Trophoblast cell (in vitro differentiated cells and primary cell): ENCODE measurements at regions not wholly inside any gene's neighbourhood (a gene's known extent, or its start where the extent isn't known, plus 50 kb on each side); places are given as distances from the start of the nearest gene placed in this dataset.

Experiments used
- DNase-seq, 2 donors: peaks; one replicate each; pipeline ENCODE4 v3.0.0-alpha.2; 2016
- H2AFZ ChIP-seq: 2 replicates; pipeline ENCODE4 v1.6.1; 2013; ENCODE audit warnings: low read length, moderate library complexity, mild to moderate bottlenecking; ENCODE audit not compliant: insufficient read depth, poor library complexity
- H2AK5ac ChIP-seq: 2 replicates; pipeline ENCODE4 v1.6.1; 2013; ENCODE audit warnings: mild to moderate bottlenecking, low read length
- H2BK120ac ChIP-seq: 2 replicates; pipeline ENCODE4 v1.6.1; 2013; ENCODE audit warnings: low read length, mild to moderate bottlenecking, moderate library complexity; ENCODE audit not compliant: insufficient read depth, poor library complexity
- H2BK12ac ChIP-seq: 2 replicates; pipeline ENCODE4 v1.6.1; 2013; ENCODE audit warnings: mild to moderate bottlenecking, low read length, moderate library complexity
- H2BK5ac ChIP-seq: 2 replicates; pipeline ENCODE4 v1.6.1; 2013; ENCODE audit warnings: low read length, low read depth, moderate library complexity, mild to moderate bottlenecking; ENCODE audit not compliant: poor library complexity
- H3K14ac ChIP-seq: 2 replicates; pipeline ENCODE4 v1.6.1; 2013; ENCODE audit warnings: mild to moderate bottlenecking, low read length
- H3K18ac ChIP-seq: 2 replicates; pipeline ENCODE4 v1.6.1; 2013; ENCODE audit warnings: mild to moderate bottlenecking, low read length
- H3K23ac ChIP-seq: 2 replicates; pipeline ENCODE4 v1.6.1; 2013; ENCODE audit warnings: low read length
- H3K27ac ChIP-seq: 2 replicates; pipeline ENCODE4 v1.5.1; 2013; ENCODE audit warnings: low read depth, mild to moderate bottlenecking, inconsistent platforms, low read length, moderate library complexity
- H3K27me3 ChIP-seq: 2 replicates; pipeline ENCODE4 v1.6.1; 2013; ENCODE audit warnings: inconsistent platforms, mild to moderate bottlenecking, low read length, moderate library complexity; ENCODE audit not compliant: insufficient read depth
- H3K36me3 ChIP-seq, 2 experiments: 1 replicate in 1 of 2; 2 replicates in 1 of 2; pipeline ENCODE4 v1.6.1; 2013; ENCODE audit warnings: low read length in 2 of 2, mild to moderate bottlenecking in 2 of 2, moderate library complexity in 1 of 2; ENCODE audit not compliant: insufficient read depth in 2 of 2, control insufficient read depth in 1 of 2
- H3K4ac ChIP-seq: 2 replicates; pipeline ENCODE4 v1.6.1; 2013; ENCODE audit warnings: low read depth, mild to moderate bottlenecking, low read length, moderate library complexity
- H3K4me1 ChIP-seq, 2 experiments: 1 replicate in 1 of 2; 2 replicates in 1 of 2; pipeline ENCODE4 v1.6.1; 2013; ENCODE audit warnings: low read length in 2 of 2, mild to moderate bottlenecking in 2 of 2, moderate library complexity in 1 of 2; ENCODE audit not compliant: insufficient read depth in 2 of 2, control insufficient read depth in 1 of 2
- H3K4me2 ChIP-seq: 2 replicates; pipeline ENCODE4 v1.6.1; 2013; ENCODE audit warnings: inconsistent platforms, mild to moderate bottlenecking, low read length, moderate library complexity
- H3K4me3 ChIP-seq: 2 replicates; pipeline ENCODE4 v1.5.1; 2013; ENCODE audit warnings: mild to moderate bottlenecking, low read depth, low read length, inconsistent platforms
- H3K79me1 ChIP-seq: one replicate; pipeline ENCODE4 v1.6.1; 2013; ENCODE audit warnings: low read length
- H3K79me2 ChIP-seq: 2 replicates; pipeline ENCODE4 v1.6.1; 2013; ENCODE audit warnings: low read length, mild to moderate bottlenecking; ENCODE audit not compliant: control insufficient read depth, insufficient read depth, poor library complexity
- H3K9ac ChIP-seq: 2 replicates; pipeline ENCODE4 v1.6.1; 2013; ENCODE audit warnings: mild to moderate bottlenecking, low read length
- H3K9me3 ChIP-seq: 2 replicates; pipeline ENCODE4 v1.6.1; 2013; ENCODE audit warnings: low read depth, mild to moderate bottlenecking, control low read depth, inconsistent platforms, low read length; ENCODE audit not compliant: insufficient read depth
- H4K12ac ChIP-seq: 2 replicates; pipeline ENCODE4 v1.6.1; 2013; ENCODE audit warnings: low read depth, mild to moderate bottlenecking, low read length, moderate library complexity
- H4K8ac ChIP-seq: 2 replicates; pipeline ENCODE4 v1.6.1; 2013; ENCODE audit warnings: low read depth, mild to moderate bottlenecking, low read length, moderate library complexity
- H4K91ac ChIP-seq: one replicate; pipeline ENCODE4 v1.6.1; 2013; ENCODE audit warnings: low read depth, mild to moderate bottlenecking, low read length, moderate library complexity
- WGBS: extraction: QIAGEN DNeasy Blood & Tissue Kit; methylation state at CpG from one replicate; pipeline ENCODE4 v1.1.7; 2013; ENCODE audit warnings: missing lambda C conversion rate; ENCODE audit not compliant: insufficient read length, insufficient coverage; ENCODE audit errors: extremely low coverage; 5-methylcytosine and 5-hydroxymethylcytosine counted together

GRCh38 chr6:105453968-105454367, 51.1 kb upstream of the PREP start:
- Histone ChIP-seq H4K8ac (no peak overlapping the region), H3K9ac (no peak overlapping the region), H2AFZ (no peak overlapping the region), H3K27ac (no peak overlapping the region), H4K91ac (no peak overlapping the region), H3K4ac (no peak overlapping the region), H3K9me3 (no peaks in the 10 kb centered on the region), H3K27me3 (no peaks in the 10 kb centered on the region), H2BK5ac (no peak overlapping the region), H3K4me2 (no peak overlapping the region), H2AK5ac (no peak overlapping the region), H3K14ac (no peak overlapping the region), H3K79me1 (no peaks in the 10 kb centered on the region), H2BK12ac (no peak overlapping the region), H3K36me3 (no peaks in the 10 kb centered on the region), H3K4me3 (no peak overlapping the region), H3K4me1 (peaks cover 0 to 2% of the 10 kb centered on the region in 2 experiments), H4K12ac (no peak overlapping the region), H2BK120ac (no peak overlapping the region), H3K79me2 (no peaks in the 10 kb centered on the region), H3K18ac (no peak overlapping the region), H3K23ac (no peak overlapping the region)
- WGBS: no CpG with 5 or more reads among the region's 1 CpG
- DNase-seq: no peak

- Histone ChIP-seq H2BK12ac (no peak overlapping the region), H2AFZ (no peak overlapping the region), H4K12ac (no peak overlapping the region), H3K27ac (no peak overlapping the region), H2BK120ac (no peak overlapping the region), H4K91ac (no peak overlapping the region), H3K18ac (no peak overlapping the region), H3K9ac (no peak overlapping the region), H3K4me3 (no peak overlapping the region), H3K14ac (no peak overlapping the region), H2BK5ac (no peak overlapping the region), H3K79me1 (no peaks in the 10 kb centered on the region), H4K8ac (no peak overlapping the region), H3K4me2 (no peak overlapping the region), H2AK5ac (no peak overlapping the region), H3K79me2 (no peaks in the 10 kb centered on the region), H3K23ac (no peak overlapping the region), H3K36me3 (no peaks in the 10 kb centered on the region), H3K9me3 (no peaks in the 10 kb centered on the region), H3K27me3 (no peaks in the 10 kb centered on the region), H3K4ac (no peak overlapping the region), H3K4me1 (peaks cover 0 to 2% of the 10 kb centered on the region in 2 experiments)
- no peak for DNase-seq
- WGBS: no CpG with 5 or more reads among the region's 8 CpGs
Observed at GRCh38 chr6:105452924-105453756, 50.3 kb upstream of the PREP start.
